ELF-1 (cell line): ENCODE measurements at regions not wholly inside any gene's neighbourhood (a gene's known extent, or its start where the extent isn't known, plus 50 kb on each side); places are given as distances from the start of the nearest gene placed in this dataset.

ENCODE experiments used
- DNase-seq: peaks from one replicate; pipeline ENCODE4 v3.0.0-alpha.2; 2016; ENCODE audit warnings: low read depth, low spot score

GRCh38 chr1:193753038-193753756, 566.8 kb upstream of the B3GALT2 start:
- DNase-seq: no peak

- DNase-seq: no peak
These were observed 563.5 kb upstream of the B3GALT2 start for GRCh38 chr1:193749868-193750267.

DNA sequence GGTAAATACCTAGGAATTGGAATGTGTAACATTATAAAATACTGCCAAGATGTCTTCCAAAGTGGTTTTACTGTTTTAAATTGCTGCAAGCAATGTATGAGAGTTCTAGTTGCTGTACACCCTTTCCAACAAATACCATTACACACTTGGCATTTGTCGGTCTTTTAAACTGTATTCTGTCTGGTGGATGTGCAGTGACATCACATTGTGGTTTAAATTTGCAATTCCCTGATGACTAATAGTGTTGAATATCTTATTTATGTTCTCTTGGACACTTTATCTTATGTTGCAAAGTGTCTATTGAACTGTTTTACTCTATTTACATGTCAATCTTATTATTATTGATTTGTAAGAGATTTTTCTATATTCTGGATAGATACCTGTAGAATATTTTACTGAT, 561.2 kb upstream of the B3GALT2 start:
- no peak for DNase-seq

DNA sequence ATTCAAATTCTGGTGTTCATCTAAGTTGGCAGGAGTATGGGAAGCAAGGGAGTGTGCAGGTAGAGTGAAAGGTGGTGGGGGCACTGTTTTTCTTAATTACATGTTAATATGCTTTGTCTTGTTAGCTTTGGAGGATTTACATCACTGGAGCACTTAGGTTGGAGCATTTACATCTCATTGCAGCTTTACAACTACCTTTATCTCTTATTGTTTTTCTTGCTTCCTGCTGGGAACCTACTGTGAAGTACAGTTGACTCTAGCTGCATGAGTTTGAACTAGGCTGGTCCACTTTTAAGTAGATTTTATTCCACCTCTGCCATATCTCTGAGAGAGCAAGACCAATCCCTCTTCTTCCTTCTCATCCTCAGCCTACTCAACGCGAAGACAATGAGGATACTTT, 554.8 kb upstream of the B3GALT2 start:
- no peak for DNase-seq

GRCh38 chr1:193740762-193741161, 554.3 kb upstream of the B3GALT2 start:
- no peak for DNase-seq

DNA sequence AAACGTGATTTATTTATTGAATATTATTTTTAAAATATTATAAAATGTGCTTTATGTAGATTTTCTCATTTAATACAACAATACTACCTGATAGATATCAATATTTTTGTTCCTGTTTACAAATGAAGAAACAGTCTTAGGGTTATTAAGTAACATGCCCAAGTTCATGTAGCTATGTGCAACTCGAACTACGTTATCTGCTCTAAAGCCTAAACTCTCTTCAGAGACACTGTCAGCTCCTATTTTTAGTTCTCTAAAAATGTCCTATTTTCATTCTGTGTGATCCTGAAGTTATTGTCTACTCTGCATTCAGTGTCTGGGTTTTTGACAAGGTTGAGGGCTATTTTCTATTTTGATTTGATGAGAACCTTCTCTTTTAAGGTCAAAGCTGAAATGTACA, 550.1 kb upstream of the B3GALT2 start:
- no peak for DNase-seq

GRCh38 chr1:193733674-193734073, 547.3 kb upstream of the B3GALT2 start:
- no peak for DNase-seq

DNA sequence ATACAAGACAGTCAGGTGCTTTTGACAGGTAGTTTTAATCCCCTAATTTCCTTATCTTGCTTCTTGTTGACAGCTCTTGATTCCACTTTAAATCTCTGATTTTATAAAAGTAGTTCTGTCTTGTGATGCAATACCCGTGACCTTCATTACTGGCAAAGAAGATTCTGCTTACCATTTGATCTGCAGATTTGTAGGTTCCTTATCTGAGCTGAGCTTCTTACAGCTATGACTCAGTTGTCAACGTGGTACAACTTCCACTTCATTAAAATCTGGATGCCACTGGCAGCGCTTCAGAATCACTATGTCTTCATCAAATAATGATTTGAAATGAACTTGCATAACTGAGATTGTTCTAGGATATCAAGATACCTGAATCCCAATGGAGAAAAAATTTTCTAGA, 543.6 kb upstream of the B3GALT2 start:
- no peak for DNase-seq

- no peak for DNase-seq
These were observed 543.0 kb upstream of the B3GALT2 start for GRCh38 chr1:193729429-193729828.

DNA sequence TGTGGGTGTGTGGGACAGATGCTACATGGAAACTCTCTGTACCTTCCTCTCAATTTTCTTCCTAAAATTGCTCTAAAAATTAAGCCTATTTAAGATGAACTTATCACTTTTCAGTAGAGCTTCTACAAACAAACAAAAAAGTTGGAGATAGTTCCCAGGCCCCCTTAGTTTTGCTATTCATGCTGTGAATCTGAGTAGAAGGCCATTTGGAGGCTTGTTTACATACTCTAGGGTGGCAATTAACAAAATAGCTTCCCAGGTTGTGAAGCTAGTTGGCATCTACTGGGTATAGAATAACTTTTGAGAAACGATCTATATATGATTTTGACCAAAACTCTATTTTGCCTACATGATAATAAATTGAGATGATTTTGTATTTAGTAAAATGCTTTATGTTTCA, 541.4 kb upstream of the B3GALT2 start:
- DNase-seq: no peak

DNA sequence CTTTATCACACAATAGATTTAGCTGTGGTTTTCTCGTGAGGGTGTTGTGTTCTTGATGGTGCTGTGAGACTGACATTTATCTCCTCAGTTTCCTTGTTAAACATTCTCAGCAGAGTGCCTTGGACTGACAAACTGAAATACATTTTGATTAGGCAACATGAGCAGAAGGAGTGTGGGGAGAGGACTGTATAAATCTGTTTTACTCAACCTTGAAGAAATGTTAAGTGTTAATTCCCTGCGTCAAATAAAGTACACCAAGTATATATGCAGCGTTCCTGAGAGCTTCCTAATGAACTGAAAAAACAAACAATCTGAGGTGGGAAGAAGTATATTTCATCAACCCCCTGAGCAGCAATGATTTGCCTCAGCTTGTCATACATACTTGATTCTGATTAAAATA, 540.3 kb upstream of the B3GALT2 start:
- no peak for DNase-seq

DNA sequence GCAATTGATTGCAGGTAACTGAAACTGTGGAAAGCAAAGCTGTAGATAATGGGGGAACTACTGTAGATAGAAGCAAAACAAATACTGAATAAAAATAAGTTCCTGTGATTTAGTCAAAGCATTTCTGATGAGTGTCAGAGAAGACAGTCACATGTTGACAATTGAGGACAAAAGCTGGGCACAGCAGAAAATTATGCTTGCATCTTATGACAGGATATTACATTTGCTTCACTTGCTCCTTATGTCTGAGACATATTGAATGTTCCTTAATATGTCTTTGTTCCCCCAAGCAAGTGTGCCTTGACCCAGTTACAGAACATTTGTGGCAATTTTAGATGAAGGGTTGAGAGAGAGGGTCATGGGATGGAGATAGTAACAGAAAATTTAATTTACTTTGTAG, 526.0 kb upstream of the B3GALT2 start:
- DNase-seq: no peak

DNA sequence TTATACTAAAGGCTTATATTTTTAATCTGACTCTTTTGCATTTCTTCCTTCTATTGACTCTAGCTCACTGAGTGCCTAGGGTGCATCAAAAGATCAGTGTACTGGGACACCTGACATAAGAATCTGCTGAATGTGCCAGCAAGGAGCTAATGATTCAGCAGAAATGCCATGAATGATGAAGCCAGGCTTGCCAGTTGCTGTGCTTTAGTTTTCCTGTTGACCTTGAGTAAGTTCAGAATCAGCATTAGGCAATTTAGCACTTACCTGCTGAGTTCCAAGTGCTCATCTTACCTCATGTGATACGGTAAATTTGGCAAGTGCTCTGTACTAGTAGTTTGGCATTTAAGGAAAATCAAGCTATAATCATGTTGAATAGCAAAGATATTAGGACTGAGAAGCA, 523.2 kb upstream of the B3GALT2 start:
- DNase-seq: no peak

- no peak for DNase-seq
These were observed 521.0 kb upstream of the B3GALT2 start for GRCh38 chr1:193707271-193708021.

GRCh38 chr1:193706766-193707165, 520.4 kb upstream of the B3GALT2 start:
- DNase-seq: no peak

DNA sequence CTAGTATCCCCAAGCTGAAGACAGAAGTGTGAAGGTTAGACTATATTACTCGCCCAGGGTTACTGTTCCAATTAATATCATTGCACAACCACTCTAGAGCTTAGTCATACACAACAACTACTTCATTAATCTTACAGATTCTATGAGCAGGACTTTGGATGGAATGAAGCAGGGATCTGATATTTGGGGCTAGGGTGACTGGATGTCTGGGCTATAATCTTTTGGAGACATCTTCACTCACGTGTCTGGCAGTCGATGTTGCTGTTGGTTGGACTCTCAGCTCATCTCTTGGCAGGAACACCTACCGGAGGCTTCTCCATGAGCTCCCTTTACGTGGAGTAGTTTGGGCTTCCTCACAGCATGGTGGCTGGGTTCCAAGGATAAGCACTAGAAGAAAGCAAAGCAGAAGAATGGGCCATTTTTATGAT, 519.2 kb upstream of the B3GALT2 start:
- DNase-seq: no peak

DNA sequence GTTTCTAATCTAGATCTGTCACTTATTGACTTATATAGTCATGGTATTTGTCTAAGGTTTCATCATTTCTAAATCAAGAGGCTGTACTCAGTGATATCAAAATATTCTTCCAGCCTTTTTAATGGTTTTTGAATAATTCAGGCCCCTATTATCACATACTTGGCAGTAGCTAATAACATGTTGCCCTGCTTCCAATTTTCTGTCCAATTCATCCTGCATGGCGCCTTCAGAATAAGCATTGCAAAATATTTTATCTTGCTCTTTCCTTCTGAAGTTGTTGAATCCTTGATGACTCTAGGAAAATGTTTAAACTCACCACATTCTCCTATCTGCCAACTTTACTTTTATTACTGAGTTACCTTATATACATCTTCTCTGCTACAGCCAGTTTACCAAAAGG, 517.2 kb upstream of the B3GALT2 start:
- DNase-seq: no peak

DNA sequence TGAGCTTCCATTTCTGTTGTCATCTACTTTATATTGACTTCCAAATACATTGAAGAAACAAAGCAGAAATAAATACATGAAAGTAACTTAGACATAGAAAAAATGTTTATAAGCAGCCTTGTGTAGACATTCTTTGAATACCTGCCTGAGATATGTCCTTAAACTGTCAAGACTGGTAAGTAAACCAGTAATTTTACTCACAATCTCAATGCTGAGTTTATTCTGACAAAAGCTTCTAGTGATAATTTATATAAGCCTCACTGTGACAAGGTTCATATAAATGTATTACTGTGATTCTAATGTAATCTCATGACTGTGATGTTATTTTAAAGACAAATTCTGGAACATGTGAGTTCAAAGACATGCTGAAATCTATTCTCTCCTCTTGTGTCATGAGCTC, 516.7 kb upstream of the B3GALT2 start:
- no peak for DNase-seq

- DNase-seq: no peak
These were observed 515.3 kb upstream of the B3GALT2 start for GRCh38 chr1:193701759-193702158.

- DNase-seq: no peak
These were observed 514.4 kb upstream of the B3GALT2 start for GRCh38 chr1:193700710-193701355.

GRCh38 chr1:193699261-193699660, 512.8 kb upstream of the B3GALT2 start:
- DNase-seq: no peak

GRCh38 chr1:193697776-193698175, 511.4 kb upstream of the B3GALT2 start:
- no peak for DNase-seq
